Liver (tissue), 8 donors: ENCODE measurements at regions not wholly inside any gene's neighbourhood (a gene's known extent, or its start where the extent isn't known, plus 50 kb on each side); places are given as distances from the start of the nearest gene placed in this dataset.

Experiments used
- DNase-seq: peaks from one replicate; pipeline ENCODE4 v3.0.0-alpha.2; 2017; ENCODE audit warnings: low spot score
- H3K27ac ChIP-seq, 2 donors: one replicate each; pipeline ENCODE4 v1.7.0; 2013; ENCODE audit warnings: inconsistent platforms in 2 of 2, low read length in 2 of 2, control low read depth in 1 of 2, low read depth in 1 of 2, mild to moderate bottlenecking in 1 of 2
- H3K27me3 ChIP-seq, 4 donors: one replicate each; pipeline versions ENCODE4 v1.6.1 to v1.7.0; 2013; ENCODE audit warnings: low read length in 3 of 4, inconsistent platforms in 1 of 4, mild to moderate bottlenecking in 1 of 4, moderate library complexity in 1 of 4; ENCODE audit not compliant: control insufficient read depth in 4 of 4, insufficient read depth in 4 of 4
- H3K36me3 ChIP-seq, 4 donors: one replicate each; pipeline versions ENCODE4 v1.6.1 to v1.7.0; 2013; ENCODE audit warnings: low read length in 3 of 4, mild to moderate bottlenecking in 3 of 4, low read depth in 1 of 4, moderate library complexity in 1 of 4; ENCODE audit not compliant: control insufficient read depth in 4 of 4, insufficient read depth in 3 of 4
- H3K4me1 ChIP-seq, 4 donors: one replicate each; pipeline versions ENCODE4 v1.6.1 to v1.7.0; 2013; ENCODE audit warnings: low read length in 3 of 4, mild to moderate bottlenecking in 3 of 4, moderate library complexity in 1 of 4; ENCODE audit not compliant: control insufficient read depth in 4 of 4, insufficient read depth in 4 of 4
- H3K4me3 ChIP-seq, 3 donors: one replicate each; pipeline versions ENCODE4 v1.6.1 to v1.7.0; 2013; ENCODE audit warnings: low read length in 3 of 3, control low read depth in 1 of 3, low read depth in 1 of 3, mild to moderate bottlenecking in 1 of 3
- H3K9ac ChIP-seq, 2 donors: one replicate each; pipeline ENCODE4 v1.7.0; 2013; ENCODE audit warnings: low read length in 2 of 2, mild to moderate bottlenecking in 2 of 2, moderate library complexity in 2 of 2, control low read depth in 1 of 2, low read depth in 1 of 2
- H3K9me3 ChIP-seq, 4 donors: one replicate each; pipeline versions ENCODE4 v1.6.1 to v1.7.0; 2013; ENCODE audit warnings: low read length in 3 of 4; ENCODE audit not compliant: control insufficient read depth in 4 of 4
- EGR1 ChIP-seq, 2 donors: IDR thresholded peaks; 2 replicates each; pipeline ENCODE4 v1.6.1; 2016 to 2018; ENCODE audit warnings: antibody characterized with exemption in 2 of 2, low read depth in 2 of 2
- FOXA1 ChIP-seq: IDR thresholded peaks from 2 replicates; pipeline ENCODE4 v1.6.1; 2016; ENCODE audit warnings: antibody characterized with exemption
- FOXA2 ChIP-seq: IDR thresholded peaks from 2 replicates; pipeline ENCODE4 v1.6.1; 2016; ENCODE audit warnings: antibody characterized with exemption
- GABPA ChIP-seq, 2 donors: IDR thresholded peaks in 1 of 2; conservative IDR thresholded peaks in 1 of 2; 2 replicates each; pipeline ENCODE4 v1.6.1; 2016; ENCODE audit warnings: antibody characterized with exemption in 2 of 2, mild to moderate bottlenecking in 1 of 2, moderate library complexity in 1 of 2
- HNF4G ChIP-seq: IDR thresholded peaks from 2 replicates; pipeline ENCODE4 v1.6.1; 2016; ENCODE audit warnings: antibody characterized with exemption
- NR2F2 ChIP-seq: IDR thresholded peaks from 2 replicates; pipeline ENCODE4 v1.6.1; 2016; ENCODE audit warnings: antibody characterized with exemption
- RXRA ChIP-seq, 2 donors: IDR thresholded peaks; 2 replicates each; pipeline ENCODE4 v1.6.1; 2017 to 2018; ENCODE audit warnings: antibody characterized with exemption in 2 of 2, mild to moderate bottlenecking in 1 of 2
- SP1 ChIP-seq: IDR thresholded peaks from 2 replicates; pipeline ENCODE4 v1.6.1; 2018; ENCODE audit warnings: antibody characterized with exemption, mild to moderate bottlenecking
- YY1 ChIP-seq: IDR thresholded peaks from 2 replicates; pipeline ENCODE4 v1.6.1; 2016; ENCODE audit warnings: antibody characterized with exemption, mild to moderate bottlenecking
- WGBS: extraction: QIAGEN DNeasy Blood & Tissue Kit; methylation state at CpG from one replicate; pipeline ENCODE4 v1.1.7; 2013; 5-methylcytosine and 5-hydroxymethylcytosine counted together
- TF ChIP-seq, protein P1 (sequence below): IDR thresholded peaks from 2 replicates; pipeline ENCODE4 v1.6.1; 2016; ENCODE audit warnings: antibody characterized with exemption
- TF ChIP-seq, protein P2 (sequence below): fragments of 150-350 bp; IDR thresholded peaks from 2 replicates; pipeline ENCODE4 v1.5.1; 2017; ENCODE audit warnings: improper control_type of control experiment, low read depth, low read length; ENCODE audit not compliant: missing input control
- TF ChIP-seq, protein P3 (sequence below): IDR thresholded peaks from 2 replicates; pipeline ENCODE4 v1.6.1; 2016; ENCODE audit warnings: antibody characterized with exemption
- TF ChIP-seq, protein P4 (sequence below): IDR thresholded peaks from 2 replicates; pipeline ENCODE4 v1.6.1; 2016; ENCODE audit warnings: antibody characterized with exemption
- TF ChIP-seq, protein P5 (sequence below): IDR thresholded peaks from 2 replicates; pipeline ENCODE4 v1.6.1; 2016; ENCODE audit warnings: antibody characterized with exemption, mild to moderate bottlenecking
- donor health status: healthy.
- donor health status: healthy.
- donor health status: healthy.
- donor health status: healthy.
- donor health status: healthy.

DNA sequence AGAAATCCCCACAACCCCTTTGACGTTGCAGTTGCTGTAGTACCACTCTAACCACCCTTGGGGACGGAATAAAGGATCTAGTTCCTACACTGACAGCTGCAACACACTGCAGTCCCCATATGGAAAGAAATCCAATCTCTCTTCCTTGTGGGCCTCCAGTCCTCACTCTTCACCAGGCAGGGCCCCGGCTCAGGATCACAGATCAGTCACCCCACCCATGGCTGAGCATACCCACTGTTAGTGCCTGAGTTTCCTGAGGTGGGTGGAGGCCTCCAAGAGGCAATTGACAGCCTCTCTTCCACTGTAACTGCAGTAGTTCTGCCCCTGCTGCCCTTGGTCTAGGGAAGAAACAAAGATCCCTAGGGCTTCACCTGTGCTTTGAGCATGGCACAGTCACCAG lies 670.0 kb upstream of the CDH2 start:
- H3K27ac ChIP-seq = no peak overlapping the region
- 71% methylated on average over 3 of the region's 3 CpGs for WGBS
- no peak overlapping the region for H3K9ac ChIP-seq
- DNase-seq = no peak
- H3K9me3 ChIP-seq = peaks cover 0 to 5% (median 0%) of the 10 kb centered on the region in 4 donors
- H3K27me3 ChIP-seq = no peaks in the 10 kb centered on the region
- TF ChIP-seq, protein P1, sequence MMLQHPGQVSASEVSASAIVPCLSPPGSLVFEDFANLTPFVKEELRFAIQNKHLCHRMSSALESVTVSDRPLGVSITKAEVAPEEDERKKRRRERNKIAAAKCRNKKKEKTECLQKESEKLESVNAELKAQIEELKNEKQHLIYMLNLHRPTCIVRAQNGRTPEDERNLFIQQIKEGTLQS = no peak
- TF ChIP-seq SP1 (no peak), FOXA2 (no peak), NR2F2 (no peak)
- TF ChIP-seq, protein P2, sequence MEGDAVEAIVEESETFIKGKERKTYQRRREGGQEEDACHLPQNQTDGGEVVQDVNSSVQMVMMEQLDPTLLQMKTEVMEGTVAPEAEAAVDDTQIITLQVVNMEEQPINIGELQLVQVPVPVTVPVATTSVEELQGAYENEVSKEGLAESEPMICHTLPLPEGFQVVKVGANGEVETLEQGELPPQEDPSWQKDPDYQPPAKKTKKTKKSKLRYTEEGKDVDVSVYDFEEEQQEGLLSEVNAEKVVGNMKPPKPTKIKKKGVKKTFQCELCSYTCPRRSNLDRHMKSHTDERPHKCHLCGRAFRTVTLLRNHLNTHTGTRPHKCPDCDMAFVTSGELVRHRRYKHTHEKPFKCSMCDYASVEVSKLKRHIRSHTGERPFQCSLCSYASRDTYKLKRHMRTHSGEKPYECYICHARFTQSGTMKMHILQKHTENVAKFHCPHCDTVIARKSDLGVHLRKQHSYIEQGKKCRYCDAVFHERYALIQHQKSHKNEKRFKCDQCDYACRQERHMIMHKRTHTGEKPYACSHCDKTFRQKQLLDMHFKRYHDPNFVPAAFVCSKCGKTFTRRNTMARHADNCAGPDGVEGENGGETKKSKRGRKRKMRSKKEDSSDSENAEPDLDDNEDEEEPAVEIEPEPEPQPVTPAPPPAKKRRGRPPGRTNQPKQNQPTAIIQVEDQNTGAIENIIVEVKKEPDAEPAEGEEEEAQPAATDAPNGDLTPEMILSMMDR = no peak
- H3K4me3 ChIP-seq = no peak overlapping the region
- H3K4me1 ChIP-seq = no peaks in the 10 kb centered on the region
- no peaks in the 10 kb centered on the region for H3K36me3 ChIP-seq

DNA sequence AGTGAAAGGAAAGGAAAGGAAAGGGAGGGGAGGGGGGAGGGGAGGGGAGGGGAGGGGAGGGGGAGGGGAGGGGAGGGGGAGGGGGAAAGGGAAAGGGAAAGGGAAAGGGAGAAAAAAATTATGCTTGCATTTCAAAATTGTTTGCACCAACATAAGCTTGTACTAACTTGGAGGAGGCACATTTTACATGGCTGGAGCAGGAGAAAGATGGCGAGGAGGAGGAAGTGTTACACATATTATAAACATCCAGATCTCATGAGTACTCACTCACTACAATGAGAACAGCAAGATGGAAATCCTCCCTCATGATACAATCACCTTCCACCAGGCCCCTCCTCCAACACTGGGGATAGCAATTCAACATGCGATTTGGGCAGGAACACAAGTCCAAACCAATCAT lies 660.2 kb upstream of the CDH2 start:
- Histone ChIP-seq H3K27ac (no peak overlapping the region), H3K4me3 (no peak overlapping the region), H3K27me3 (no peaks in the 10 kb centered on the region), H3K9me3 (no peaks in the 10 kb centered on the region), H3K4me1 (no peaks in the 10 kb centered on the region), H3K9ac (no peak overlapping the region), H3K36me3 (no peaks in the 10 kb centered on the region)
- TF ChIP-seq YY1 = no peak
- TF ChIP-seq FOXA2 = no peak
- TF ChIP-seq, protein P3, sequence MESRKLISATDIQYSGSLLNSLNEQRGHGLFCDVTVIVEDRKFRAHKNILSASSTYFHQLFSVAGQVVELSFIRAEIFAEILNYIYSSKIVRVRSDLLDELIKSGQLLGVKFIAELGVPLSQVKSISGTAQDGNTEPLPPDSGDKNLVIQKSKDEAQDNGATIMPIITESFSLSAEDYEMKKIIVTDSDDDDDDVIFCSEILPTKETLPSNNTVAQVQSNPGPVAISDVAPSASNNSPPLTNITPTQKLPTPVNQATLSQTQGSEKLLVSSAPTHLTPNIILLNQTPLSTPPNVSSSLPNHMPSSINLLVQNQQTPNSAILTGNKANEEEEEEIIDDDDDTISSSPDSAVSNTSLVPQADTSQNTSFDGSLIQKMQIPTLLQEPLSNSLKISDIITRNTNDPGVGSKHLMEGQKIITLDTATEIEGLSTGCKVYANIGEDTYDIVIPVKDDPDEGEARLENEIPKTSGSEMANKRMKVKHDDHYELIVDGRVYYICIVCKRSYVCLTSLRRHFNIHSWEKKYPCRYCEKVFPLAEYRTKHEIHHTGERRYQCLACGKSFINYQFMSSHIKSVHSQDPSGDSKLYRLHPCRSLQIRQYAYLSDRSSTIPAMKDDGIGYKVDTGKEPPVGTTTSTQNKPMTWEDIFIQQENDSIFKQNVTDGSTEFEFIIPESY = no peak
- TF ChIP-seq FOXA1 = no peak
- TF ChIP-seq, protein P4, sequence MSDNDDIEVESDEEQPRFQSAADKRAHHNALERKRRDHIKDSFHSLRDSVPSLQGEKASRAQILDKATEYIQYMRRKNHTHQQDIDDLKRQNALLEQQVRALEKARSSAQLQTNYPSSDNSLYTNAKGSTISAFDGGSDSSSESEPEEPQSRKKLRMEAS = no peak
- TF ChIP-seq EGR1 (IDR thresholded peaks at IDR 0.05; ENCODE audit: low read depth in 2 of 2) = no peak
- TF ChIP-seq, protein P1 = no peak
- no peak for TF ChIP-seq GABPA (IDR thresholded peaks at IDR 0.05 in 1 of 2, conservative IDR thresholded peaks at IDR 0.05 in 1 of 2)
- TF ChIP-seq HNF4G = no peak
- TF ChIP-seq, protein P5, sequence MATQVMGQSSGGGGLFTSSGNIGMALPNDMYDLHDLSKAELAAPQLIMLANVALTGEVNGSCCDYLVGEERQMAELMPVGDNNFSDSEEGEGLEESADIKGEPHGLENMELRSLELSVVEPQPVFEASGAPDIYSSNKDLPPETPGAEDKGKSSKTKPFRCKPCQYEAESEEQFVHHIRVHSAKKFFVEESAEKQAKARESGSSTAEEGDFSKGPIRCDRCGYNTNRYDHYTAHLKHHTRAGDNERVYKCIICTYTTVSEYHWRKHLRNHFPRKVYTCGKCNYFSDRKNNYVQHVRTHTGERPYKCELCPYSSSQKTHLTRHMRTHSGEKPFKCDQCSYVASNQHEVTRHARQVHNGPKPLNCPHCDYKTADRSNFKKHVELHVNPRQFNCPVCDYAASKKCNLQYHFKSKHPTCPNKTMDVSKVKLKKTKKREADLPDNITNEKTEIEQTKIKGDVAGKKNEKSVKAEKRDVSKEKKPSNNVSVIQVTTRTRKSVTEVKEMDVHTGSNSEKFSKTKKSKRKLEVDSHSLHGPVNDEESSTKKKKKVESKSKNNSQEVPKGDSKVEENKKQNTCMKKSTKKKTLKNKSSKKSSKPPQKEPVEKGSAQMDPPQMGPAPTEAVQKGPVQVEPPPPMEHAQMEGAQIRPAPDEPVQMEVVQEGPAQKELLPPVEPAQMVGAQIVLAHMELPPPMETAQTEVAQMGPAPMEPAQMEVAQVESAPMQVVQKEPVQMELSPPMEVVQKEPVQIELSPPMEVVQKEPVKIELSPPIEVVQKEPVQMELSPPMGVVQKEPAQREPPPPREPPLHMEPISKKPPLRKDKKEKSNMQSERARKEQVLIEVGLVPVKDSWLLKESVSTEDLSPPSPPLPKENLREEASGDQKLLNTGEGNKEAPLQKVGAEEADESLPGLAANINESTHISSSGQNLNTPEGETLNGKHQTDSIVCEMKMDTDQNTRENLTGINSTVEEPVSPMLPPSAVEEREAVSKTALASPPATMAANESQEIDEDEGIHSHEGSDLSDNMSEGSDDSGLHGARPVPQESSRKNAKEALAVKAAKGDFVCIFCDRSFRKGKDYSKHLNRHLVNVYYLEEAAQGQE = no peak
- no peak for TF ChIP-seq SP1
- no peak for TF ChIP-seq RXRA (IDR thresholded peaks at IDR 0.05)
- no peak for TF ChIP-seq NR2F2
- WGBS = 72% methylated on average over 2 of the region's 2 CpGs
- no peak for DNase-seq
